ENCODE measurements at regions not wholly inside any gene's neighbourhood (a gene's known extent, or its start where the extent isn't known, plus 50 kb on each side); places are given as distances from the start of the nearest gene placed in this dataset.

GRCh38 chr3:101070799-101071121 is 77.5 kb upstream of the ABI3BP start:
- TF ChIP-seq CTCF (IDR thresholded peaks at IDR 0.05; ENCODE audit: low read length), result no peak
- TF ChIP-seq EZH2 (optimal IDR thresholded peaks at IDR 0.05; ENCODE audit: low read depth, low read length), result no peak
- TF ChIP-seq EZH2phosphoT487 (IDR thresholded peaks at IDR 0.05; ENCODE audit: low read length), result no peak

Data from MM.1S (cell line).